CD14-positive monocyte (primary cell): ENCODE measurements at regions not wholly inside any gene's neighbourhood (a gene's known extent, or its start where the extent isn't known, plus 50 kb on each side); places are given as distances from the start of the nearest gene placed in this dataset.

Experiments
- DNase-seq, 3 donors: peaks; one replicate each; pipeline ENCODE4 v3.0.0-alpha.2; 2011 to 2022
- H2AFZ ChIP-seq: 2 replicates; pipeline ENCODE4 v1.6.0; 2012; ENCODE audit warnings: mild to moderate bottlenecking, low read depth, low read length, inconsistent platforms; ENCODE audit not compliant: insufficient read depth, poor library complexity, severe bottlenecking
- H3K27ac ChIP-seq, 2 donors: 1 replicate in 1 of 2; 2 replicates in 1 of 2; pipeline ENCODE4 v1.5.1; 2012 to 2013; ENCODE audit warnings: low read length in 2 of 2, control low read depth in 1 of 2, inconsistent platforms in 1 of 2, low read depth in 1 of 2, mild to moderate bottlenecking in 1 of 2
- H3K27me3 ChIP-seq, 2 donors: one replicate each; pipeline versions ENCODE4 v1.6.0 to v1.6.1; 2011 to 2013; ENCODE audit warnings: low read length in 2 of 2; ENCODE audit not compliant: control insufficient read depth in 2 of 2, insufficient read depth in 2 of 2
- H3K36me3 ChIP-seq, 2 donors: replicated peaks in 1 of 2; 1 replicate in 1 of 2; 2 replicates in 1 of 2; pipeline versions ENCODE4 v1.5.1 to v1.6.1; 2012 to 2013; ENCODE audit warnings: low read length in 2 of 2, control low read depth in 1 of 2, inconsistent platforms in 1 of 2, mild to moderate bottlenecking in 1 of 2; ENCODE audit not compliant: insufficient read depth in 2 of 2, control insufficient read depth in 1 of 2
- H3K4me1 ChIP-seq, 2 donors: 1 replicate in 1 of 2; 2 replicates in 1 of 2; pipeline versions ENCODE4 v1.5.1 to v1.6.1; 2012 to 2013; ENCODE audit warnings: low read length in 2 of 2, control low read depth in 1 of 2, inconsistent platforms in 1 of 2, mild to moderate bottlenecking in 1 of 2, moderate library complexity in 1 of 2; ENCODE audit not compliant: insufficient read depth in 2 of 2, control insufficient read depth in 1 of 2
- H3K4me2 ChIP-seq: replicated peaks from 2 replicates; pipeline ENCODE3; 2012; ENCODE audit warnings: low read length, moderate library complexity, mild to moderate bottlenecking; ENCODE audit not compliant: poor library complexity, severe bottlenecking; ENCODE audit errors: extremely low read depth
- H3K4me3 ChIP-seq, 3 experiments: fragments of 200-600 bp in 1 of 3; sonication (generic) in 1 of 3; replicated peaks in 1 of 3; 1 replicate in 2 of 3; 2 replicates in 1 of 3; pipeline ENCODE4 v1.5.1; 2011 to 2013; ENCODE audit warnings: low read length in 3 of 3, mild to moderate bottlenecking in 3 of 3, control low read depth in 2 of 3, low read depth in 2 of 3, inconsistent platforms in 1 of 3, moderate library complexity in 1 of 3
- H3K79me2 ChIP-seq: 2 replicates; pipeline ENCODE4 v1.6.0; 2012; ENCODE audit warnings: mild to moderate bottlenecking, control low read depth, inconsistent platforms, low read length, moderate library complexity; ENCODE audit not compliant: insufficient read depth
- H3K9ac ChIP-seq: 2 replicates; pipeline ENCODE4 v1.6.0; 2017; ENCODE audit warnings: low read length, mild to moderate bottlenecking; ENCODE audit not compliant: insufficient read depth, poor library complexity, severe bottlenecking
- H3K9me3 ChIP-seq, 2 donors: replicated peaks in 1 of 2; 1 replicate in 1 of 2; 2 replicates in 1 of 2; pipeline versions ENCODE4 v1.5.1 to v1.6.1; 2012 to 2013; ENCODE audit warnings: low read length in 2 of 2, control low read depth in 1 of 2; ENCODE audit not compliant: control insufficient read depth in 1 of 2, insufficient read depth in 1 of 2
- H4K20me1 ChIP-seq: 2 replicates; pipeline ENCODE4 v1.6.0; 2012; ENCODE audit warnings: mild to moderate bottlenecking, low read length, control low read depth, moderate library complexity; ENCODE audit not compliant: insufficient read depth
- H3K27ac Mint-ChIP-seq, 7 donors: one replicate each; pipeline ENCODE4 v1.8.0; 2020; ENCODE audit warnings: mild to moderate bottlenecking in 7 of 7, mixed read lengths in 7 of 7, moderate library complexity in 6 of 7, inconsistent platforms in 2 of 7
- H3K27me3 Mint-ChIP-seq, 3 donors: one replicate each; pipeline ENCODE4 v1.8.0; 2021 to 2022; ENCODE audit warnings: low read depth in 3 of 3, mild to moderate bottlenecking in 3 of 3, mixed read lengths in 3 of 3, moderate library complexity in 3 of 3, inconsistent platforms in 1 of 3
- H3K36me3 Mint-ChIP-seq, 2 donors: one replicate each; pipeline ENCODE4 v1.8.0; 2020; ENCODE audit warnings: mixed read lengths in 2 of 2, inconsistent platforms in 1 of 2, mild to moderate bottlenecking in 1 of 2
- H3K4me1 Mint-ChIP-seq: one replicate; pipeline ENCODE4 v1.8.0; 2020; ENCODE audit warnings: mild to moderate bottlenecking, mixed read lengths
- H3K4me3 Mint-ChIP-seq, 2 donors: one replicate each; pipeline ENCODE4 v1.8.0; 2020; ENCODE audit warnings: mild to moderate bottlenecking in 2 of 2, mixed read lengths in 2 of 2, moderate library complexity in 1 of 2
- H3K9me3 Mint-ChIP-seq, 7 donors: one replicate each; pipeline ENCODE4 v1.8.0; 2020 to 2022; ENCODE audit warnings: mixed read lengths in 7 of 7, mild to moderate bottlenecking in 6 of 7, moderate library complexity in 6 of 7, inconsistent platforms in 2 of 7
- WGBS: methylation state at CpG from one replicate; pipeline ENCODE4 v1.1.5; 2013; ENCODE audit warnings: missing lambda C conversion rate; ENCODE audit not compliant: insufficient coverage; 5-methylcytosine and 5-hydroxymethylcytosine counted together
- intact Hi-C, 2 donors: fragments of 100-400 bp; cut with micrococcal nuclease; formaldehyde crosslinking; loops; one replicate each; pipeline versions ENCODE4 v1.15.0 to v1.15.1; 2023
- TF ChIP-seq, protein P1 (sequence below): fragments of 200-600 bp; IDR thresholded peaks from one replicate; pipeline ENCODE4 v1.8.0; 2022; ENCODE audit warnings: antibody characterized with exemption, mild to moderate bottlenecking

DNA sequence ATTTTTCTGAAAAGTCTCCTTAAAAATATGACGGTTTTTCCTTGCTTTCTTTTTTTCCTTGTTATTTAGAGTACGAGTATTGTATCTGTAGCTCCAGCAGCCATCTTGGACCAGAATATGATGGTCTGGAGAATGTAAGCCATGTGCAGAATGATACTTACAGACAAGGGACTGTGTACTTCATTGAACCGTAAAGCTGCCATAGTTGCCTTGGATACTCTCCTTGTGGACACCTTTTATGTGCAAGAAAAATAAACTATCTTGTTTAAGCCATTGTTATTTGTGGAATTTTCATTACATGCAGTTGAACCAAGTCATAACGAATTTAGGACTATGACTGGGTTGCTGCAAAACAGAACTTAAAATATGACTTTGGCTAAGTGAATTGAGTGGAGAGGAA is 485.8 kb upstream of the CITED2 start:
- H2AFZ ChIP-seq = no peak overlapping the region
- intact Hi-C loops = no loop called here
- H3K4me1 ChIP-seq = no peaks in the 10 kb centered on the region
- TF ChIP-seq, protein P1, sequence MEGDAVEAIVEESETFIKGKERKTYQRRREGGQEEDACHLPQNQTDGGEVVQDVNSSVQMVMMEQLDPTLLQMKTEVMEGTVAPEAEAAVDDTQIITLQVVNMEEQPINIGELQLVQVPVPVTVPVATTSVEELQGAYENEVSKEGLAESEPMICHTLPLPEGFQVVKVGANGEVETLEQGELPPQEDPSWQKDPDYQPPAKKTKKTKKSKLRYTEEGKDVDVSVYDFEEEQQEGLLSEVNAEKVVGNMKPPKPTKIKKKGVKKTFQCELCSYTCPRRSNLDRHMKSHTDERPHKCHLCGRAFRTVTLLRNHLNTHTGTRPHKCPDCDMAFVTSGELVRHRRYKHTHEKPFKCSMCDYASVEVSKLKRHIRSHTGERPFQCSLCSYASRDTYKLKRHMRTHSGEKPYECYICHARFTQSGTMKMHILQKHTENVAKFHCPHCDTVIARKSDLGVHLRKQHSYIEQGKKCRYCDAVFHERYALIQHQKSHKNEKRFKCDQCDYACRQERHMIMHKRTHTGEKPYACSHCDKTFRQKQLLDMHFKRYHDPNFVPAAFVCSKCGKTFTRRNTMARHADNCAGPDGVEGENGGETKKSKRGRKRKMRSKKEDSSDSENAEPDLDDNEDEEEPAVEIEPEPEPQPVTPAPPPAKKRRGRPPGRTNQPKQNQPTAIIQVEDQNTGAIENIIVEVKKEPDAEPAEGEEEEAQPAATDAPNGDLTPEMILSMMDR = no peak
- H3K36me3 Mint-ChIP-seq = no peaks in the 10 kb centered on the region
- 100% methylated on average over 2 of the region's 4 CpGs for WGBS
- no peaks in the 10 kb centered on the region for H4K20me1 ChIP-seq
- H3K4me3 ChIP-seq = no peak overlapping the region
- H3K79me2 ChIP-seq = no peaks in the 10 kb centered on the region
- no peak for DNase-seq
- no peak overlapping the region for H3K4me2 ChIP-seq
- peaks cover 0 to 7% (median 2%) of the 10 kb centered on the region in 7 donors for H3K9me3 Mint-ChIP-seq
- peaks cover 0 to 2% (median 0%) of the 10 kb centered on the region in 3 donors for H3K27me3 Mint-ChIP-seq
- no peaks in the 10 kb centered on the region for H3K27me3 ChIP-seq
- H3K36me3 ChIP-seq = no peaks in the 10 kb centered on the region
- H3K4me1 Mint-ChIP-seq = peaks cover 2% of the 10 kb centered on the region
- H3K9ac ChIP-seq = no peak overlapping the region
- H3K4me3 Mint-ChIP-seq = no peak overlapping the region
- no peak overlapping the region for H3K27ac Mint-ChIP-seq
- no peak overlapping the region for H3K27ac ChIP-seq
- no peaks in the 10 kb centered on the region for H3K9me3 ChIP-seq

GRCh38 chr6:139858429-139858828 is 484.0 kb upstream of the CITED2 start:
- no CpG with 5 or more reads among the region's 2 CpGs for WGBS
- H3K36me3 Mint-ChIP-seq = no peaks in the 10 kb centered on the region
- H3K9me3 Mint-ChIP-seq = peaks cover 0 to 4% (median 0%) of the 10 kb centered on the region in 7 donors
- Histone ChIP-seq H4K20me1 (no peaks in the 10 kb centered on the region), H3K4me1 (no peaks in the 10 kb centered on the region), H3K9ac (no peak overlapping the region), H3K27me3 (no peaks in the 10 kb centered on the region), H3K4me3 (no peak overlapping the region), H3K79me2 (no peaks in the 10 kb centered on the region), H3K9me3 (no peaks in the 10 kb centered on the region), H3K4me2 (no peak overlapping the region), H2AFZ (no peak overlapping the region), H3K27ac (no peak overlapping the region), H3K36me3 (no peaks in the 10 kb centered on the region)
- no peak for DNase-seq
- intact Hi-C loops = no loop called here
- H3K4me1 Mint-ChIP-seq = peaks cover 2% of the 10 kb centered on the region
- no peak overlapping the region for H3K4me3 Mint-ChIP-seq
- H3K27me3 Mint-ChIP-seq = peaks cover 0 to 2% (median 0%) of the 10 kb centered on the region in 3 donors
- TF ChIP-seq, protein P1 = no peak
- no peak overlapping the region for H3K27ac Mint-ChIP-seq
